Type B pancreatic cell (in vitro differentiated cells): ENCODE measurements at regions not wholly inside any gene's neighbourhood (a gene's known extent, or its start where the extent isn't known, plus 50 kb on each side); places are given as distances from the start of the nearest gene placed in this dataset.
"Not testable (repeated sequence)": the region's sequence is repeated elsewhere in the genome, so short reads cannot be mapped to it uniquely, and the experiment has no call there.

Source experiments
- DNase-seq: peaks from one replicate; pipeline ENCODE4 v3.0.0; 2021; ENCODE audit warnings: mixed read lengths; ENCODE audit not compliant: unreplicated experiment; ENCODE audit errors: extremely low spot score
- H3K27ac Mint-ChIP-seq: 2 replicates; pipeline ENCODE4 v1.8.0; 2021; ENCODE audit warnings: mild to moderate bottlenecking, mixed read lengths
- H3K27me3 Mint-ChIP-seq: 2 replicates; pipeline ENCODE4 v1.8.0; 2021; ENCODE audit warnings: mixed read lengths
- H3K36me3 Mint-ChIP-seq: 2 replicates; pipeline ENCODE4 v1.8.0; 2021; ENCODE audit warnings: mixed read lengths
- H3K4me1 Mint-ChIP-seq: one replicate; pipeline ENCODE4 v1.8.0; 2021; ENCODE audit warnings: mixed read lengths; ENCODE audit not compliant: unreplicated experiment
- H3K4me3 Mint-ChIP-seq: 2 replicates; pipeline ENCODE4 v1.8.0; 2021; ENCODE audit warnings: mild to moderate bottlenecking, mixed read lengths
- H3K9me3 Mint-ChIP-seq: 2 replicates; pipeline ENCODE4 v1.8.0; 2021; ENCODE audit warnings: mixed read lengths
- TF ChIP-seq, protein P1 (sequence below): fragments of 200-600 bp; sonication (generic); conservative IDR thresholded peaks from 2 replicates; pipeline ENCODE4 v1.5.0; 2021; ENCODE audit warnings: antibody characterized with exemption, mild to moderate bottlenecking

DNA sequence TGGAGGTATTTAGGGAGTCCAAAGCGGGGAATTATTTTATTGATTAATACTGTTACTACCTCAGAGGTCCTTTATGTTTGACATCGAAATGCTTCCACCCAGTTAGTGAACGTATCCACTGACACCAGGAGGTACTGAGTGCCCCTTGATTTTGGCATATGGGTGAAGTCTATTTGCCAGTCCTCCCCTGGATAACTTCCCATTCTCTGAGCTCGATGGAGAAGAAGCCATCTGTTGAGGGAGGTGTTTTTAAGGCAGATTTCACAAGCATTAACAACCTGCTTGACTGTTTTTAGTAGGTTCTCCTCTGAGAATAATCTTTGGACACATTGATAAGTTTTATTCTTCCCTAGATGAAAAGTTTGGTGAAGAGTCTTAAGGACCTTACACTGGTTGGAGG lies 165.3 kb upstream of the NREP start:
- TF ChIP-seq, protein P1, sequence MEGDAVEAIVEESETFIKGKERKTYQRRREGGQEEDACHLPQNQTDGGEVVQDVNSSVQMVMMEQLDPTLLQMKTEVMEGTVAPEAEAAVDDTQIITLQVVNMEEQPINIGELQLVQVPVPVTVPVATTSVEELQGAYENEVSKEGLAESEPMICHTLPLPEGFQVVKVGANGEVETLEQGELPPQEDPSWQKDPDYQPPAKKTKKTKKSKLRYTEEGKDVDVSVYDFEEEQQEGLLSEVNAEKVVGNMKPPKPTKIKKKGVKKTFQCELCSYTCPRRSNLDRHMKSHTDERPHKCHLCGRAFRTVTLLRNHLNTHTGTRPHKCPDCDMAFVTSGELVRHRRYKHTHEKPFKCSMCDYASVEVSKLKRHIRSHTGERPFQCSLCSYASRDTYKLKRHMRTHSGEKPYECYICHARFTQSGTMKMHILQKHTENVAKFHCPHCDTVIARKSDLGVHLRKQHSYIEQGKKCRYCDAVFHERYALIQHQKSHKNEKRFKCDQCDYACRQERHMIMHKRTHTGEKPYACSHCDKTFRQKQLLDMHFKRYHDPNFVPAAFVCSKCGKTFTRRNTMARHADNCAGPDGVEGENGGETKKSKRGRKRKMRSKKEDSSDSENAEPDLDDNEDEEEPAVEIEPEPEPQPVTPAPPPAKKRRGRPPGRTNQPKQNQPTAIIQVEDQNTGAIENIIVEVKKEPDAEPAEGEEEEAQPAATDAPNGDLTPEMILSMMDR: no peak
- H3K36me3 Mint-ChIP-seq: no peaks in the 10 kb centered on the region
- no peak overlapping the region for H3K4me3 Mint-ChIP-seq
- DNase-seq: no peak
- peaks cover 5% of the 10 kb centered on the region for H3K9me3 Mint-ChIP-seq
- H3K27me3 Mint-ChIP-seq: no peaks in the 10 kb centered on the region
- H3K27ac Mint-ChIP-seq: no peak overlapping the region
- H3K4me1 Mint-ChIP-seq: no peaks in the 10 kb centered on the region

DNA sequence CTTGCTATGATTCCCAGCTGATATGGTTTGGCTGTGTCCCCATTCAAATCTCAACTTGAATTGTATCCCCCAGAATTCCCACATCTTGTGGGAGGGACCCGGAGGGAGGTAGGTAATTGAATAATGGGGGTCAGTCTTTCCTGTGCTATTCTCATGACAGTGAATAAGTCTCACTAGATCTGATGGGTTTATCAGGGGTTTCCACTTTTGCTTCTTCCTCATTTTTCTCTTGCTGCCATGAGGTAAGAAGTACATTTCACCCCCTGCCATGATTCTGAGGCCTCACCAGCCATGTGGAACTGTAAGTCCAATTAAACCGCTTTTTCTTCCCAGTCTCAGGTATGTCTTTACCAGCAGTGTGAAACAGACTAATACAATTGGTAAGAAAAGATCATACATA lies 164.7 kb upstream of the NREP start:
- not testable (repeated sequence) for DNase-seq, H3K27me3 Mint-ChIP-seq, H3K27ac Mint-ChIP-seq, H3K4me3 Mint-ChIP-seq, H3K36me3 Mint-ChIP-seq, H3K9me3 Mint-ChIP-seq, H3K4me1 Mint-ChIP-seq

DNA sequence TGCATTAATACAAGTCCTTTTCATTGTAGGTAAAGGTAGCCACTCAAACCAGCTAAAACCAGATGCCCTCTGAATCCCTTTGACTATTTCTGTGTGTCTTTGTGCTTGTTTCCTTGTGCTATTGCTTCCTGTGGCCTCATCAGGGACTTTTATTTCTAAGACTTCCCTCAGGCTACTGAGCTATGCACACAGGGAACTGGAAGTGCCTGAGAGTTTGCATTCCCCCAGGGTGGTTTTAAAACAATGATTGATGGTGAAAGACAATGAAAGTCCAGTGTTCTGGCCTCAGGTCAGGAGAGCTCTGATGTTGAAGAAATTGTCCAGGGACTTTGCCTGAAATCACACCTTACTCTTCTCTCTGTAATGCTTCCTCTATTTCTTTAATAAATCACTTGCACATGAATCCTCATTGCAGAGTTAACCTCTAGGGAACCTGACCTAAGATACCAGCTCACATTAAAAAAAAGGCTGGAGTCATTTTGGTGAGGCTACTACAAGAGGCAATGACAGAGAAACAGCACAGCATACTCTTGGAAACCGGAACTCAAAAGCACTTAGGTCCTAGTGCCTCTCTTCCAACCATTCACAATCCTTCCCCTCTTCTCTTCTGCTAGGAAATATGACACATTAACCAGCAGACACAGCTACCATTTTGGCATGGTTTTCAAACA lies 158.1 kb upstream of the NREP start:
- no peak overlapping the region for H3K27ac Mint-ChIP-seq
- H3K36me3 Mint-ChIP-seq: no peaks in the 10 kb centered on the region
- H3K9me3 Mint-ChIP-seq: peaks cover 19% of the 10 kb centered on the region
- peaks cover 15% of the 10 kb centered on the region for H3K4me1 Mint-ChIP-seq
- TF ChIP-seq, protein P1: no peak
- no peak overlapping the region for H3K4me3 Mint-ChIP-seq
- no peaks in the 10 kb centered on the region for H3K27me3 Mint-ChIP-seq
- no peak for DNase-seq

DNA sequence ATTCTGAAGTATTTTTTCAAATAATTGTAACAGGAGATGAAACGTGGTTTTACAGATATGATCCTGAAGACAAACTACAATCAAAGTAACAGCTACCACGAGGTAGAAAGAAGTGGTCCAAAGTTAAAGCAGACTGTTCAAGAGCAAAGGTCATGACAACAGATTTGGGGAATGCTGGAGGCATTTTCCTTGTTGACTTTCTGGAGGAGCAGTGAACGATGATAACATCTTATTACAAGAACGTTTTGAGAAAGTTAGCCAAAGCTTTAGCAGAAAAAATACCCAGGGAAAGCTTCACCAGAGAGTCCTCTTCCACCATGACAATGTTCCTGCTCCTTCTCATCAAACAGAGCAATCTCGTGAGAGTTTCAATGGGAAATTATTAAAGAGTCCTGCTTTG lies 145.4 kb upstream of the NREP start:
- H3K36me3 Mint-ChIP-seq: no peaks in the 10 kb centered on the region
- H3K27ac Mint-ChIP-seq: no peak overlapping the region
- H3K4me3 Mint-ChIP-seq: no peak overlapping the region
- H3K27me3 Mint-ChIP-seq: no peaks in the 10 kb centered on the region
- H3K4me1 Mint-ChIP-seq: no peaks in the 10 kb centered on the region
- H3K9me3 Mint-ChIP-seq: peaks cover 3% of the 10 kb centered on the region
- TF ChIP-seq, protein P1: no peak
- DNase-seq: no peak

DNA sequence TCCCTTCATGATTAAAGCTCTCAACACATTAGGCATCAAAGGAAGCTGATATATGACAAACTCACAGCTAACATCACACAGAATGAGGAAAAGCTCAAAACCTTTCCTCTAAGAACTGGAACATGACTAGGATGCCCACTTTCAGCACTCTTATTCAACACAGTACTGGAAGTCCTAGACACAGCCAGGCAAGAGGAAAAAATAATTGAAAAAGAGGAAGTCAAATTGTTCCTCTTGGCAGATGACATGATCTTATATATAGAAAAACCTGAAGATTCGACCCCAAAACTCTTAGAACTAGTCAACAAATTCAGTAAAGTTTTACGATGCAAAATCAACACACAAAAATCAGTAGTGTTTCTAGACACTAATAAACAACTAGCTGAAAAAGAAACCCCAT lies 144.3 kb upstream of the NREP start:
- H3K9me3 Mint-ChIP-seq: peaks cover 3% of the 10 kb centered on the region
- H3K4me3 Mint-ChIP-seq: no peak overlapping the region
- H3K27ac Mint-ChIP-seq: no peak overlapping the region
- no peaks in the 10 kb centered on the region for H3K4me1 Mint-ChIP-seq
- no peaks in the 10 kb centered on the region for H3K27me3 Mint-ChIP-seq
- TF ChIP-seq, protein P1: no peak
- no peak for DNase-seq
- H3K36me3 Mint-ChIP-seq: no peaks in the 10 kb centered on the region

DNA sequence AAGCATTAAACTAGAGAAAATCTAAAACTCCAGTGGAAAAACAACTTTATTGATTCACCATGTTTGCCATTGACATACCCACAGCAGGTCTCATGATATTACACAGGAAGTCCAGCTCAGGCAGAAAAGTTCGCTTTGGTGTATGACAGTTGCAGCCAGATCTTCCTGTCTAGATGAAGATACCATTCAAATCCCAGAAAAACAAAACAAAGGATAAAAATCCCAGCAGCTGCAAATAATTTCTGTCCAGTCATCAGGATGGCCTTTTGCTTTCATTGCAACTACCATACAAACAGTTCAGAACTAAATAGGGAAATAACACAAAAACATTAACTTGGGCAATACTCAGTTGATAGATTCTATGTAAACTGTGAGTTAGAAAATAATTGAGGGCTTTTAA lies 136.0 kb upstream of the NREP start:
- Mint-ChIP-seq H3K36me3 (no peaks in the 10 kb centered on the region), H3K4me3 (no peak overlapping the region), H3K27me3 (no peaks in the 10 kb centered on the region), H3K4me1 (no peaks in the 10 kb centered on the region), H3K27ac (no peak overlapping the region), H3K9me3 (peaks cover 15% of the 10 kb centered on the region)
- TF ChIP-seq, protein P1: no peak
- DNase-seq: no peak
